ENCODE measurements at regions not wholly inside any gene's neighbourhood (a gene's known extent, or its start where the extent isn't known, plus 50 kb on each side); places are given as distances from the start of the nearest gene placed in this dataset.

GRCh38 chrX:40374486-40374885 lies 206.3 kb upstream of the ATP6AP2 start:
- H3K27ac ChIP-seq (ENCODE audit: control insufficient read depth, insufficient read depth) = no peak overlapping the region
- ATAC-seq (no peak), DNase-seq (ENCODE audit: low read depth, low spot score) (no peak), FAIRE-seq (no peak)
- 37% methylated on average over 2 of the region's 2 CpGs for WGBS (ENCODE audit: insufficient coverage, insufficient replicate concordance, low lambda C conversion rate, missing lambda C conversion rate)
- no peak overlapping the region for H2AFZ ChIP-seq (ENCODE audit: control insufficient read depth, low read depth, low read length)
- no peaks in the 10 kb centered on the region for H3K27me3 ChIP-seq (replicated peaks in 1 of 2; ENCODE audit: control insufficient read depth in 2 of 2, insufficient read depth in 2 of 2, low read length in 1 of 2)
- POLR2A ChIA-PET = no interaction called here
- no peaks in the 10 kb centered on the region for H3K36me3 ChIP-seq (ENCODE audit: control insufficient read depth in 2 of 2, insufficient read depth in 2 of 2, low read length in 1 of 2)
- in situ Hi-C loops (cut with MboI) (no loop called here), intact Hi-C loops (cut with micrococcal nuclease; ENCODE audit: unreplicated experiment) (no loop called here)
- no peak overlapping the region for H3K9ac ChIP-seq (ENCODE audit: control insufficient read depth, insufficient read depth, low read length)
- no peaks in the 10 kb centered on the region for H3K4me1 ChIP-seq (ENCODE audit: control insufficient read depth, insufficient read depth, low read length)
- TF ChIP-seq ZSCAN29 (IDR thresholded peaks at IDR 0.05) (no peak), CEBPB (IDR thresholded peaks at IDR 0.05; ENCODE audit: borderline replicate concordance in 1 of 2, low read depth in 2 of 2, low read length in 2 of 2) (no peak), PML (IDR thresholded peaks at IDR 0.05; ENCODE audit: low read length) (no peak), RELA (IDR thresholded peaks at IDR 0.05; ENCODE audit: borderline replicate concordance, partially characterized antibody) (no peak), EGR1 (IDR thresholded peaks at IDR 0.05; ENCODE audit: borderline replicate concordance in 1 of 2, low read depth in 2 of 2, low read length in 2 of 2) (no peak), TCF3 (IDR thresholded peaks at IDR 0.05; ENCODE audit: borderline replicate concordance, insufficient read depth, low read depth, low read length) (no peak), FOXK2 (IDR thresholded peaks at IDR 0.05) (no peak), SP1 (IDR thresholded peaks at IDR 0.05; ENCODE audit: low read depth, low read length) (no peak), REST (IDR thresholded peaks at IDR 0.05; ENCODE audit: low read depth, low read length) (no peak), USF2 (IDR thresholded peaks at IDR 0.05; ENCODE audit: borderline replicate concordance, low read depth, low read length) (no peak), LARP7 (IDR thresholded peaks at IDR 0.05) (no peak)
- SMC1A ChIA-PET (ENCODE audit: uncharacterized antibody, unreplicated experiment) = no interaction called here
- no peak overlapping the region for H3K4me2 ChIP-seq (ENCODE audit: control insufficient read depth, insufficient read depth)
- no peaks in the 10 kb centered on the region; the same call in 2 of the 3 replicates for H3K9me3 ChIP-seq (replicated peaks; ENCODE audit: control insufficient read depth, insufficient read depth, low read length)
- no TSS peak for BruUV-seq (replicated peaks)
- RAD21 ChIA-PET (ENCODE audit: unreplicated experiment) = no interaction called here
- H4K20me1 ChIP-seq (ENCODE audit: control insufficient read depth, insufficient read depth) = no peaks in the 10 kb centered on the region
- no peak overlapping the region for H3K4me3 ChIP-seq
- CTCF ChIA-PET = no interaction called here
- no peaks in the 10 kb centered on the region for H3K79me2 ChIP-seq (ENCODE audit: control insufficient read depth, insufficient read depth, low read length)
